Esophagus squamous epithelium (tissue), 4 donors: ENCODE measurements at regions not wholly inside any gene's neighbourhood (a gene's known extent, or its start where the extent isn't known, plus 50 kb on each side); places are given as distances from the start of the nearest gene placed in this dataset.

Source experiments
- POLR2A ChIP-seq, 4 donors: fragments of 450-650 bp; IDR thresholded peaks; one replicate each; pipeline ENCODE4 v1.6.1; 2017; ENCODE audit warnings: antibody characterized with exemption in 4 of 4, mild to moderate bottlenecking in 4 of 4, moderate library complexity in 3 of 4
- TF ChIP-seq, protein P1 (sequence below), 6 experiments: fragments of 450-650 bp in 4 of 6; fragments of 200-600 bp in 2 of 6; sonication (generic) in 2 of 6; IDR thresholded peaks; one replicate each; pipeline ENCODE4 v1.5.1; 2016 to 2019; ENCODE audit warnings: antibody characterized with exemption in 6 of 6, mild to moderate bottlenecking in 4 of 6, moderate library complexity in 4 of 6

DNA sequence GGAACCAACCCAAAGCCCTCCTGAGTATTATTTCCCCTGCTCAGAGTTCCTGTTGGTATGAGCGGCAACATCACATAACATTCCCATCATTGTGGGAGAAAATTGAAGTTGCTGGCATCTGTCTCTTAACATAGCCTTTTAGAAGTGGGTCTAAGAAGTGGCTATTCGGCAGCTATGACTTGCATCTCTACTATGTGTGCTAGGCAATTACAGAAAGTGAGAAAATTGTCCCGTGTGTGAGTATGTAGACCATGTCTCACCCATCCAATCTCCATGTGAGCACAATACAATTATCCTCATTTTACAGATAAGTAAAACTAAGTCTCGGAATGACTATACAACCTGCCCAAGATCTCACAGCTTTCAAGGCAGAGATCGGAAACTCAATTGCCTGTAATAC is 239.4 kb upstream of the ZNF462 start:
- TF ChIP-seq POLR2A (IDR thresholded peaks at IDR 0.05), result no peak
- TF ChIP-seq, protein P1, sequence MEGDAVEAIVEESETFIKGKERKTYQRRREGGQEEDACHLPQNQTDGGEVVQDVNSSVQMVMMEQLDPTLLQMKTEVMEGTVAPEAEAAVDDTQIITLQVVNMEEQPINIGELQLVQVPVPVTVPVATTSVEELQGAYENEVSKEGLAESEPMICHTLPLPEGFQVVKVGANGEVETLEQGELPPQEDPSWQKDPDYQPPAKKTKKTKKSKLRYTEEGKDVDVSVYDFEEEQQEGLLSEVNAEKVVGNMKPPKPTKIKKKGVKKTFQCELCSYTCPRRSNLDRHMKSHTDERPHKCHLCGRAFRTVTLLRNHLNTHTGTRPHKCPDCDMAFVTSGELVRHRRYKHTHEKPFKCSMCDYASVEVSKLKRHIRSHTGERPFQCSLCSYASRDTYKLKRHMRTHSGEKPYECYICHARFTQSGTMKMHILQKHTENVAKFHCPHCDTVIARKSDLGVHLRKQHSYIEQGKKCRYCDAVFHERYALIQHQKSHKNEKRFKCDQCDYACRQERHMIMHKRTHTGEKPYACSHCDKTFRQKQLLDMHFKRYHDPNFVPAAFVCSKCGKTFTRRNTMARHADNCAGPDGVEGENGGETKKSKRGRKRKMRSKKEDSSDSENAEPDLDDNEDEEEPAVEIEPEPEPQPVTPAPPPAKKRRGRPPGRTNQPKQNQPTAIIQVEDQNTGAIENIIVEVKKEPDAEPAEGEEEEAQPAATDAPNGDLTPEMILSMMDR (IDR thresholded peaks at IDR 0.05), result no peak
